ENCODE measurements at regions not wholly inside any gene's neighbourhood (a gene's known extent, or its start where the extent isn't known, plus 50 kb on each side); places are given as distances from the start of the nearest gene placed in this dataset.

GRCh38 chr15:35813573-35813972, 267.6 kb upstream of the DPH6 start:
- Histone ChIP-seq H2AK5ac (ENCODE audit: insufficient read length, low read length) (no peak overlapping the region), H3K14ac (ENCODE audit: insufficient read depth, low read length) (no peak overlapping the region), H3K9ac (ENCODE audit: extremely low read depth, insufficient read length, low read length) (no peak overlapping the region), H3K79me1 (ENCODE audit: insufficient read depth, low read depth, low read length, poor library complexity, severe bottlenecking) (no peaks in the 10 kb centered on the region), H2BK12ac (ENCODE audit: insufficient read length, low read depth, low read length) (no peak overlapping the region), H4K20me1 (ENCODE audit: control insufficient read depth, insufficient read depth, insufficient read length) (no peaks in the 10 kb centered on the region), H3K79me2 (ENCODE audit: insufficient read depth, low read length) (no peaks in the 10 kb centered on the region), H2AFZ (ENCODE audit: low read length) (no peak overlapping the region), H3K4me2 (ENCODE audit: insufficient read depth, insufficient read length, low read length) (no peak overlapping the region), H3K18ac (ENCODE audit: insufficient read length, low read depth, low read length) (no peak overlapping the region), H3K27ac (ENCODE audit: insufficient read length, low read depth, low read length) (no peak overlapping the region), H3K4ac (ENCODE audit: low read depth, low read length) (no peak overlapping the region), H2BK120ac (ENCODE audit: low read depth, low read length, poor library complexity, severe bottlenecking) (no peak overlapping the region), H4K5ac (ENCODE audit: insufficient read length, low read depth, low read length) (no peak overlapping the region), H3K9me3 (ENCODE audit: control insufficient read depth, low read depth, low read length) (no peaks in the 10 kb centered on the region), H3K56ac (ENCODE audit: insufficient read length, low read depth, low read length) (no peak overlapping the region), H4K8ac (replicated peaks; ENCODE audit: insufficient read length, low read depth, low read length) (no peak overlapping the region), H4K91ac (ENCODE audit: insufficient read length, low read depth, low read length) (no peak overlapping the region), H3K4me1 (ENCODE audit: insufficient read depth, low read length) (no peaks in the 10 kb centered on the region), H3K23ac (ENCODE audit: insufficient read length, low read depth, low read length) (no peak overlapping the region), H2BK15ac (ENCODE audit: low read depth, low read length) (no peak overlapping the region), H2BK20ac (ENCODE audit: low read depth, low read length, poor library complexity, severe bottlenecking) (no peak overlapping the region), H3K27me3 (ENCODE audit: insufficient read depth, low read length) (no peaks in the 10 kb centered on the region), H3T11ph (ENCODE audit: low read length) (no peak overlapping the region), H2BK5ac (ENCODE audit: insufficient read length, low read length) (no peak overlapping the region), H3K23me2 (ENCODE audit: insufficient read length, low read depth, low read length, poor library complexity, severe bottlenecking) (no peaks in the 10 kb centered on the region)
- Mint-ChIP-seq H3K4me1 (no peaks in the 10 kb centered on the region), H3K27me3 (ENCODE audit: low read depth) (no peaks in the 10 kb centered on the region), H3K36me3 (ENCODE audit: insufficient read depth in 1 of 3, low read depth in 3 of 3) (no peaks in the 10 kb centered on the region), H3K9me3 (no peaks in the 10 kb centered on the region), H3K4me3 (no peak overlapping the region), H3K27ac (no peak overlapping the region)
- TF ChIP-seq CTCF (conservative IDR thresholded peaks at IDR 0.05) = no peak
- DNase-seq = no peak
- WGBS (ENCODE audit: extremely low coverage, insufficient read length, low lambda C conversion rate) = no CpG with 5 or more reads among the region's 2 CpGs

Measured in H9 (cell line).